GM21526 (cell line): ENCODE measurements at regions not wholly inside any gene's neighbourhood (a gene's known extent, or its start where the extent isn't known, plus 50 kb on each side); places are given as distances from the start of the nearest gene placed in this dataset.
"Not testable (repeated sequence)": the region's sequence is repeated elsewhere in the genome, so short reads cannot be mapped to it uniquely, and the experiment has no call there.

Experiments used
- ATAC-seq: cut with Tn5 transposase; IDR thresholded peaks from one replicate; pipeline ENCODE4 v1.9.1; 2021; ENCODE audit warnings: moderate library complexity; ENCODE audit not compliant: unreplicated experiment, low FRiP score

GRCh38 chr18:78818961-78819360 lies 160.7 kb upstream of the SALL3 start:
- no peak for ATAC-seq

DNA sequence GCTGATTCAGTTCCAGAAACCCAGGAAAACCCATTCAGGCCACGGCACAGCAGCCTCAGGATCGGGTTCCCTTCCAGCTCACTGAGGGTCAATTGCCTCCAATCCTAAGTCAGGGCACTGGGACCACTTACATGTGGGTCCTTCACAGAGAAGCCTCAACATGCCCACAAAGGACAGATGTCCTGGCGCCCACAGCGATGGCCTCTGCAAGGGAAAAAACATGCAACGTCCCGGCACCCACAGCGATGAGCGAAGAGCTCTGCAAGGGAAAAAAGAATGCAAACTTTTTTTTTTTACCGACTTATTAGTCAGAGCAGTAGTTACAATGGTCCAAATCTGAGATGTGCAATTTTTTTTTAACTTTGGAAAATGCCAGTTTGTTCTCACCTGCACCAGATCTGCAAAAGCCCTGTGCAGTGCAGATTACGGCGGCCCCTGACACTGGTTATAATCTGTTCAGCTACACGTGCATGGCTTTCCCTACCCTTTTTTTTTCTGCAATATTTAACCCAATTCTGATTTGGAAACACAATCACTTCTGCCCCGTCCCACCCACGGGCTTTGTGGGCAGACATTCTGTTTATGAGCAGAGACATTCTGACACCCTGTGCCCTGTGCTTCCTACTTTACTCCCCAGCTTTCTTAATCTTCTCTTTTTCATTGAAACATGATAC lies 159.3 kb upstream of the SALL3 start:
- no peak for ATAC-seq

GRCh38 chr18:78821396-78821795 lies 158.2 kb upstream of the SALL3 start:
- ATAC-seq = no peak

GRCh38 chr18:78822171-78822948 lies 157.3 kb upstream of the SALL3 start:
- ATAC-seq = no peak

DNA sequence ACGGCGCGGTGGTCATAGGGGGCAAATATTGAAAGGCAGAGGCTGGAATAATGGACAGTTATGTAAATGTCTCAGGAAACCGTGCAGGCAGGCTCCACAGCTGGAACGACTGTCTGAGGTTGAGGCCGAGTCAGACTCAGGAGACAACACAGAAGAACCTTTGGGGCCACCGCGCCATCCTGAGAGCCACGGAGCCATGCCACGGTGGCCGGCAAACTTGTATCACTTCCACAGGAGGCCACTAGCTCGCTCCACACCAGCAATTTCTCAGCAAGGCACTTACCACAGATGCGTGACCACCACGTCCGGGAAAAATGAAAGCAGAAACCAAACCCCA lies 156.7 kb upstream of the SALL3 start:
- ATAC-seq = no peak

GRCh38 chr18:78825168-78825567 lies 154.4 kb upstream of the SALL3 start:
- ATAC-seq = no peak

DNA sequence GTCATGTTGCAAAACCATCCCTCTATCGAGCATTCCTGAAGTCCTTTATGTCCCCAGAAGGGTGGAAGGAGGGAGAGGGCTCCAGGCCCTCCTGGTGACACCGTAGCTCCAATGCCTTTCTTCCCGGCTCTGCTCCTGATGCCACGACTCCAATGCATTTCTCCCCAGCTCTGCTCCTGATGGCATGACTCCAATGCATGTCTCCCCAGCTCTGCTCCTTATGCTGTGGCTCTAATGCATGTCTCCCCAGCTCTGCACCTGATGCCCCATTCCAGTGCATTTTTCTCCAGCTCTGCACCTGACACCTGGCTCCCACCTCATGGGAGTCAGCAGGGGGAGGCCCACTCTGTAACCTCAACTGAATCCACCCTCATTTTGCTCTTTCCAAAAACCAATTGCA lies 153.0 kb upstream of the SALL3 start:
- ATAC-seq = no peak

- ATAC-seq = no peak
These were observed 152.5 kb upstream of the SALL3 start for GRCh38 chr18:78827141-78827540.

DNA sequence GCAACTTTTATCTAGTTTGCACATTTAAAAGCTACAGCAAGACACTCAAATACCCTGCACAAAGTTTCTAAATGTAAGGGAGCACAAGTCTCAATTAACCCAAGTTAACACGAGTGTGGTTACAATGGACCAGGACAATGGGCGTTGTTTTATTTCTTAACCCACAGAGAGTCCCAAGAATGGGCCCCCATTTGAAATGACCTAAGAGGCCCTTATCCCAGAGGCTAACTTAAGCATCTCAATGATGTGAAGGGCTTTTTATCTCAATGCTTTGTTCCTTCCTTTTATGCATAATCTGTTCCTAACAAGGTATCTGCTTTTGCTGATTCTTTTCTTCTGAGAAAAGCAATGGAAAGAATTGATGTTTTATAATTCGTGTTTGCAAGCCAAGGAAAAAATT lies 151.5 kb upstream of the SALL3 start:
- no peak for ATAC-seq

GRCh38 chr18:78829026-78829425 lies 150.6 kb upstream of the SALL3 start:
- not testable (repeated sequence) for ATAC-seq

- no peak for ATAC-seq
These were observed 149.5 kb upstream of the SALL3 start for GRCh38 chr18:78830161-78830560.

- ATAC-seq = no peak
These were observed 148.8 kb upstream of the SALL3 start for GRCh38 chr18:78830826-78831225.

DNA sequence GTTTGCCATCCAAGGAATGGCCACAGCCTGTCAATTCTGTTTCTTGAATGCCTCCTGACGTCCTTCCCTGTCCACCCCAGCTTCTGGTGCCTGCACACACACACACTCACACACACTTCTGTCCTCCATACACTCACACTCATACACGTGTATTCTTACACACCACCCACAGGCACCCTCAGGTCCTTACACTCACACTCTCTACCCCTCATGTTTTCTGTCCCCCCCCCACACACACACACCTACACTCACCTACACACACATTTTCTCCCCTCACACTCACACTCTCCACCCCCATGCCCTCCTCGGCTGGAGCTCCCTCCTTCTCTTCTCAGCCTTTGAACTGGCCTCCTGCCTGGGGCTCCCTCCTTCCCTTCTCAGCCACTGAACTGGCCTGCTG lies 148.0 kb upstream of the SALL3 start:
- ATAC-seq = no peak

DNA sequence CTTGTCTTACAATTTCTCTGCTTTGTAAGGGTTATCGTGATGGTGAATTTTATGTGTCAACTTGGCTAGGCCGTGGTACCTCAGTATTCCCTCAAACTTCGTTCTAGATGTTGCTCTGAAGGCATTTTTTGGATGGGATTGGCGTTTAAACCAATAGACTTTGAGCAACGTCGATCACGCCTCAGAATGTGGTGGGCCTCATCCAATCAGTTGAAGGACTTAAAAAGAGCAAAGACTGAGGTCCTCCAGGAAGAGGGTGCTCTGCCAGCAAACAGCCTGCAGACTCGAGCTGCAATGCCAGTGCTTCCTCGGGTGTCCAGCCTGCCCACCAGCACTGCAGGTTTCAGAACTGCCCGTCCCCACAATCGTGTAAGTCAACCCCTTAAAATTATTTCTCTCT lies 145.8 kb upstream of the SALL3 start:
- ATAC-seq = no peak

DNA sequence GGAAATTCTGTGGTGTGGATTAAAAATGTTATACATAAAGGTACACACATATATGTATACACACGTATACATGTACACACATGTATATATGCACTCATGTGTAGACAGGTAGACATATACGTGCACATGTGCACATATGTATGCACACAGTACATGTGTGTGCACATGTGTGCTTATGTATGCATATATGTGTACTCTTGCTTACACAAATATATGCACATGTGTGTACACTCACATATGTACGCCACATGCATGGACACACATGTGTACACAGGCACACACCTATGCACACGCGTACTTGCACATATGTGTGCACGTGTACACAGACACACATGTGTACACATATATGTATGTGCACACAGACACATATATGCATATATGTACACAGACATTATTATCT lies 142.8 kb upstream of the SALL3 start:
- no peak for ATAC-seq

GRCh38 chr18:78837754-78838153 lies 141.9 kb upstream of the SALL3 start:
- no peak for ATAC-seq

DNA sequence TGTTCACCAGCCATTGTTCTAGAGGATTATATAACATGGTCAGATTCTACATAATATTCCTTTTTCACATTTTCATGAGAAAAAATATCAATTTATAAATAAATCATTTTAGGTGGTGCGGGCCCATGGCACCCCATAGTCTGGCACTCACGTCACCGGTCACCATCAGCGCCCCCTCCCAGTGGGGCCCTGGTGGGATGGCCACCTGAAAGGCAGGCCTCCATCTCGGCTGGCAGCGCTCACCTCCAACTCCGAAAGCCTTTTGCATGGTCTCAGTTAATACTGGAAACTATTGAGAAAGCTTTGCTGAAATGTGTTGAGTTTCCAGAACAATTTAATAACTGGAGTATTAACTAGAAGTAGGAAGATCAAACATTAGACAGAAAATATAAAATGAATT lies 141.4 kb upstream of the SALL3 start:
- ATAC-seq = no peak

- ATAC-seq = no peak
These were observed 130.6 kb upstream of the SALL3 start for GRCh38 chr18:78849046-78849445.

GRCh38 chr18:78849458-78849857 lies 130.2 kb upstream of the SALL3 start:
- no peak for ATAC-seq

- ATAC-seq = no peak
These were observed 126.3 kb upstream of the SALL3 start for GRCh38 chr18:78853341-78853740.

DNA sequence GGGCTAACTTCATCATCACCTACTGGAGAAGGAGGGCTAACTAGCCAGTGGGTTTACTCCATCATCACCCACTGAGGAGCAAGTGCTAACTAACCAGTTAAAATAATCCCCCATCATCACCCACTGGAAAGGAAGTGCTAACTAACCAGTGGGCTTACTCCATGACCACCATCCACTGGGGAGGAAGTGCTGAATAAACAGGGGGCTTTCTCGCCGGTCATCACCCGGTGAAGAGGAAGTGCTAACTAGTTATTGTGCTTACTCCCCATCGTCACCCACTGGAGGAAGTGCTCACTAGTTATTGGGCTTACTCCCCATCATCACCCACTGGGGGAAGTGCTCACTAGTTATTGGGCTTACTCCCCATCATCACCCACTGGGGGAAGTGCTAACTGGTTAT lies 124.4 kb upstream of the SALL3 start:
- no peak for ATAC-seq

DNA sequence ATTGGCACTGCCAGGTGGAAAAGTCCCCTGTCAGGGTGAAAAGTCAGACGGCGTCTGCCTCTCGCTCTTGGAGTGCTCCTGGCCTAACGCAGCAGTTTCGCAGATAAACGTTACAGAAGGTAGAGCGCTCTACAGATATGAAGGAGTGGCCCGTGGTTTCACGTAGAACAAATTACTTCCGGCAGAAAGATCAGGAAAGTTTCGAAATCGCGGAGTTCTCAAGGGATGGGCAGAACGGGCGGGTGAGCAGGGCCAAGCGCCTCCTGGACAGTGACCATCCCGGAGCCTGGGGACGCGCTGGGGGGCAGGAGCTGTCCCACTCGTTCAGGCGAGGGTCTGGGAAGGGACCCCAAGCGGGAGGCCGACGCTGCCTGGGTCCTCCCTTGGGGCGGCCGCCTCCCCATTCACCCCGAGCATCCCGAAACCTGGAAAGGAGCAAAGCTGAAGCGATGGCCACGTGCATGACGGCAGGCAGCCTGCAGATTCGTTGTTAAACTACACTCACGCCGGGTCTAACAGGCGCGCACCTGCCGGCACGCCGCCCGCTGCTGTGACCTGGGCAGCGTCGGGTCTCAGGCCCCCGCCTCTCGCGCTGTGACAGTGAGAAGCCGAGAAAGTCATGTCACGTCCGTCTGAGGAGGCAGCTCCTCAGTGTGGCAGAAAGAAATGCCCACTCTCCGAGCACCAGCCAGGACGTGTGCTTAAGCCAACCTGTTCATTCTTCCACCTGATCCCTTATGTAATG lies 122.9 kb upstream of the SALL3 start:
- no peak for ATAC-seq
